Panc1 (cell line): ENCODE measurements at regions not wholly inside any gene's neighbourhood (a gene's known extent, or its start where the extent isn't known, plus 50 kb on each side); places are given as distances from the start of the nearest gene placed in this dataset.

Experiments
- ATAC-seq: fragments of 200-7000 bp; cut with Tn5 transposase; 2 replicates; pipeline ENCODE4 v1.9.1; 2020; ENCODE audit warnings: mild to moderate bottlenecking, moderate library complexity
- BruUV-seq: library from RNA; stranded (reverse); fragments of 400-500 nt; replicated peaks from 2 replicates; lab custom pipeline; 2021; lab: Mats Ljungman, UMichigan
- CTCF ChIA-PET: fragments of 300-600 bp; sonication (Branson Sonifier 250); formaldehyde crosslinking; loops from one replicate; lab custom pipeline; 2022; ENCODE audit warnings: antibody characterized with exemption; lab: Charles Lee
- POLR2A ChIA-PET: fragments of 300-600 bp; sonication (Branson Sonifier 250); formaldehyde crosslinking; loops from one replicate; lab custom pipeline; 2022; ENCODE audit warnings: antibody characterized with exemption; lab: Charles Lee
- DNase-seq: peaks from one replicate; pipeline ENCODE4 v3.0.0-alpha.2; 2010; ENCODE audit warnings: low read depth, low spot score
- H3K27ac ChIP-seq: 2 replicates; pipeline ENCODE4 v1.5.1; 2011; ENCODE audit warnings: mild to moderate bottlenecking, low read length, inconsistent platforms
- H3K27me3 ChIP-seq: fragments of 200-500 bp; sonication (Bioruptor generic); 2 replicates; pipeline ENCODE4 v1.6.0; 2014; ENCODE audit warnings: low read length, inconsistent platforms; ENCODE audit not compliant: control insufficient read depth, insufficient read depth
- H3K36me3 ChIP-seq: fragments of 200-500 bp; sonication (Bioruptor generic); 2 replicates; pipeline ENCODE4 v1.5.1; 2014; ENCODE audit warnings: inconsistent platforms, mild to moderate bottlenecking, low read length, moderate library complexity; ENCODE audit not compliant: control insufficient read depth, insufficient read depth
- H3K4me1 ChIP-seq: 2 replicates; pipeline ENCODE4 v1.5.1; 2011; ENCODE audit warnings: inconsistent platforms, mild to moderate bottlenecking, low read length, moderate library complexity; ENCODE audit not compliant: control insufficient read depth, insufficient read depth
- H3K4me3 ChIP-seq, 2 experiments: 2 replicates each; pipeline ENCODE4 v1.5.1; 2011 to 2012; ENCODE audit warnings: low read depth in 2 of 2, low read length in 2 of 2, mild to moderate bottlenecking in 2 of 2, inconsistent platforms in 1 of 2, moderate library complexity in 1 of 2
- H3K9me3 ChIP-seq: fragments of 200-500 bp; sonication (Bioruptor generic); 2 replicates; pipeline ENCODE4 v1.5.1; 2014; ENCODE audit warnings: low read depth, mild to moderate bottlenecking, inconsistent platforms, low read length, moderate library complexity; ENCODE audit not compliant: control insufficient read depth, insufficient read depth
- CTCF ChIP-seq: fragments of 450-650 bp; IDR thresholded peaks from 2 replicates; pipeline ENCODE4 v1.5.1; 2017; ENCODE audit warnings: mild to moderate bottlenecking
- POLR2AphosphoS5 ChIP-seq: IDR thresholded peaks from 2 replicates; pipeline ENCODE4 v1.6.1; 2012; ENCODE audit warnings: mild to moderate bottlenecking, low read depth, low read length, moderate library complexity
- REST ChIP-seq, 2 experiments: IDR thresholded peaks; 2 replicates each; pipeline ENCODE4 v1.6.1; 2011 to 2012; ENCODE audit warnings: low read depth in 2 of 2, control low read depth in 1 of 2, low read length in 1 of 2, mild to moderate bottlenecking in 1 of 2, moderate library complexity in 1 of 2; ENCODE audit not compliant: insufficient read depth in 1 of 2
- SIN3A ChIP-seq: IDR thresholded peaks from 2 replicates; pipeline ENCODE4 v1.6.1; 2012; ENCODE audit warnings: low read depth, mild to moderate bottlenecking, low read length, moderate library complexity, borderline replicate concordance; ENCODE audit not compliant: insufficient read depth
- TCF7L2 ChIP-seq: IDR thresholded peaks from 2 replicates; pipeline ENCODE4 v1.6.1; 2011; ENCODE audit warnings: mild to moderate bottlenecking, low read depth, low read length, inconsistent platforms
- in situ Hi-C: cut with HindIII; loops from 2 replicates; pipeline ENCODE4 v1.10.0; 2016; ENCODE audit warnings: low sequenced_read_pairs, low pct_unique_long_range_greater_than_20kb
- intact Hi-C: fragments of 100-400 bp; cut with micrococcal nuclease; formaldehyde crosslinking; loops from one replicate; pipeline ENCODE4 v1.10.0; 2022; ENCODE audit not compliant: unreplicated experiment

GRCh38 chr3:74390121-74390877 is 224.2 kb downstream of the CNTN3 start:
- TF ChIP-seq REST (IDR thresholded peaks at IDR 0.05; ENCODE audit: insufficient read depth in 1 of 2, low read depth in 2 of 2, low read length in 1 of 2): no peak
- TF ChIP-seq CTCF: no peak
- TF ChIP-seq TCF7L2: no peak
- no peak for TF ChIP-seq SIN3A
- no peak for TF ChIP-seq POLR2AphosphoS5
- Histone ChIP-seq H3K27ac (no peak overlapping the region), H3K4me3 (no peak overlapping the region), H3K9me3 (no peaks in the 10 kb centered on the region), H3K36me3 (no peaks in the 10 kb centered on the region), H3K4me1 (no peaks in the 10 kb centered on the region), H3K27me3 (no peaks in the 10 kb centered on the region)
- no TSS peak for BruUV-seq
- CTCF ChIA-PET: no interaction called here
- DNase-seq (no peak), ATAC-seq (no peak)
- intact Hi-C loops: no loop called here
- POLR2A ChIA-PET: no interaction called here
- in situ Hi-C loops: no loop called here

- intact Hi-C loops (no loop called here), in situ Hi-C loops (no loop called here)
- Histone ChIP-seq H3K36me3 (no peaks in the 10 kb centered on the region), H3K9me3 (no peaks in the 10 kb centered on the region), H3K27ac (no peak overlapping the region), H3K27me3 (no peaks in the 10 kb centered on the region), H3K4me3 (no peak overlapping the region), H3K4me1 (no peaks in the 10 kb centered on the region)
- no TSS peak for BruUV-seq
- no peak for ATAC-seq
- TF ChIP-seq POLR2AphosphoS5 (no peak), SIN3A (no peak), CTCF (no peak), REST (IDR thresholded peaks at IDR 0.05; ENCODE audit: insufficient read depth in 1 of 2, low read depth in 2 of 2, low read length in 1 of 2) (no peak), TCF7L2 (no peak)
- ChIA-PET CTCF (no interaction called here), POLR2A (no interaction called here)
- DNase-seq: no peak
These were observed 227.2 kb downstream of the CNTN3 start for GRCh38 chr3:74387111-74387735.
